COR-L47 (cell line): ENCODE measurements at regions not wholly inside any gene's neighbourhood (a gene's known extent, or its start where the extent isn't known, plus 50 kb on each side); places are given as distances from the start of the nearest gene placed in this dataset.

ENCODE experiments used
- DNase-seq: peaks from one replicate; lab custom pipeline; 2025; lab: John Stamatoyannopoulos, UW

DNA sequence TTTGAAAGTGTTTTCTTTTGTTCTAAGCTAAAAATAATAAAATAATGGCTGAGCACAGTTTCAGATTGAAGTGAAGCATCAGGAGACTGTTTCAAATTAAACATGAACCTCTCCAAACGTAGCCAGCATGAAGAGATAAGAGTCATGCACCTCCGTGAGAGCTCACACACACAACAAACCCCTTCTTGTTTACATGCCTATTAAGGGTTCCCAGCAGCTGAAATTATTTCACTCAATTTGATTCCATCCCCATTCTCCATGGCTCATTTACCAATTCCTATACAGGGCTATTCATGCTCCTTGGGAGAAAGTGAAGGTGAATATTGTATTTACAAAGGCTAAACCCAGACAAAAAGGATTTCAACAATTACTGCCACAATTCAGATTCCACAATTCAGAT is 954.1 kb upstream of the INTU start:
- peak; percentile 28 for DNase-seq

DNA sequence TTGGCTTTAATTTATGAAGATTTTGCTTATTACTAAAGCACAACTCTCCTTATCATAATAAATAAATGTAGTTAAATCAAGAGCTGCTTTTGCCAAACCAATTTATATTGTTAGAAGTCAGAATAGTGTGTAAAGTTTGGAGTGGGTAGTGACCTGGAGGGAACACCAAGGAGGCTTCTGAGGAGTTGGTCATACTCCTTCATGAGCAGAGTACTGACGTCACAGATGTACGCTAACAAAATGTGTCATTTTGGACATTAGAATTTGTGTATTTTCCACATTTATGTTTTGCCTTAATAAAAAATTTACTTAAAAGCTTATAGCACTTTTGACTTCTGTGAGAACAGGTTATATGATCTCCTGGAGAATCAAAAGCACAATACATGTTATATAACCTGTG is 953.5 kb upstream of the INTU start:
- DNase-seq = no peak

GRCh38 chr4:126682250-126682649 is 950.5 kb upstream of the INTU start:
- no peak for DNase-seq

DNA sequence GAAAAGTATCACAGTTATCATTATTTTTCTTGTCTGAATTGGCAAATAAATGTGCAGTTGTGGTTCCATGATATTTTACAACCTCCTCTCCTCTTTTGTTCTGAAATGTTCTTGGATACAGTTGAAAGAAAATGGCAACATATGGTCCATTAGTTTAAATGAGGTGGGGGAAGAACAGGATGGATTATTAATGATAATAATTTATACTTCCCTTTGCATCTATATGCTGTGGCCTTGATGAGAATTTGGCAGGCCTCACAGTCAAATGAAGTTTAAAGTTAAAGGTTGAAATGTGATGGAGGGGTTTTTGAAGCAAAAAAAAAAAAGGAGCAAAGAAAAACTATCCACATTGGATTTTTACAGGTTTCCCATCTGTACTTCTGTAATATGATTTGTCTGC is 946.3 kb upstream of the INTU start:
- DNase-seq = no peak

GRCh38 chr4:126687655-126688358 is 945.0 kb upstream of the INTU start:
- DNase-seq = no peak

- DNase-seq = no peak
Observed at GRCh38 chr4:126691797-126692196, 941.0 kb upstream of the INTU start.

- no peak for DNase-seq
Observed at GRCh38 chr4:126697748-126698147, 935.0 kb upstream of the INTU start.

GRCh38 chr4:126698224-126698623 is 934.5 kb upstream of the INTU start:
- no peak for DNase-seq

DNA sequence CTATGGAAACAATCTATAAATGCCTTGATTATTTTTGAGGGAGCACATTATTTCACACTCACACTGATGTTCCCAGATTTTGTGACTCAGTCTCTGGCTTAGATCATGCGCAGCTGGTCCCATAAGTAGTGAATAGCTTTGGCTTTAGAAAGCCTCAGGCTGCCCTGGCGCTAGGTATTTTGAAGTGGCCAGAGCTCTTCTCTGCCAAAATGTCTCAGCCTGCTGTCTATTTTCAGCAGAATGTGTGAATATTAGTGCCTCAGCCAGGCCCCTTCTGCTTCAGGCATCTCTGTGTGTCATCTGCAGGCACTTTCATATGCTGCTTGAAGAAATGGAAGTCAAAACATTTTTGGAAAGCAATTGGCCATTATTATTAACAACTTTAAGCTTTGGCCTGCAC is 931.0 kb upstream of the INTU start:
- no peak for DNase-seq

- DNase-seq = no peak
Observed at GRCh38 chr4:126702747-126703146, 930.0 kb upstream of the INTU start.

GRCh38 chr4:126705266-126705665 is 927.5 kb upstream of the INTU start:
- DNase-seq = no peak

DNA sequence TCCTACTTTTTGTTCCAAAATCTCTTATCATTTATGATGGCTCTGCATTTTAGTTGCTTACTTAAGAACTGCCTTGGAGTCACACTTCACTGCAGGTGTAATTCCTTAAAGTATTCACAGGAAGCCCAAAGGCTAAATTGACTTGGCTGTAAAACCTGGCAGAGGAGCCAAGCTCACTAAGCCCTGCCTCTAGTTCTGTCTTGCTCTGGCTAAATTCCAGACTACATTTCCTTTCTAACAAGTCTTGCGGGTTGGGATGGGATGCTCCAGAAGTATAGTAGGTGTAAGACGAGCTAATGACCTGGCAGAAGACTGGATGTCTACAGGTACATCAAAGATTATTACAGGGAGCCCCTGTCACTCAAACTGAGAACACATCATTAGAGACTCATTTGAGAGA is 924.0 kb upstream of the INTU start:
- no peak for DNase-seq

DNA sequence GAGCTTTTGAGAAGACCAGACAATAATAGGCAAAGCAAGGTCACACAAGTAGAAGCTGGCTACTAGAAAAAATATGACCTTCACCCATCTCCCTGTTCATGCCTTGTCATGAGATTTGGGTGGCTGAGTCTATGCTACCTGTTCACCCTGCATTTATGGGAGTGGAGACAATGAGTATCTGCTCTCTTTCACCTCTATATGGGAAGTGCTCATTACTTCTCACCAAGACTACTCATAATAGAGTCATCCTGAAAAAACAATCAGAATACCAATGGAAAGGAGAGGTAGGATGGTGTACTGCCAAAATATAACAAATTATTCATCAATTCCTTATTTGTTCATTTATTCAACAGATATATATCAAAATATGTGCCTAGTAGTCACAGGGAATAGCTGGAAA is 921.8 kb upstream of the INTU start:
- no peak for DNase-seq

GRCh38 chr4:126715067-126715466 is 917.7 kb upstream of the INTU start:
- no peak for DNase-seq

DNA sequence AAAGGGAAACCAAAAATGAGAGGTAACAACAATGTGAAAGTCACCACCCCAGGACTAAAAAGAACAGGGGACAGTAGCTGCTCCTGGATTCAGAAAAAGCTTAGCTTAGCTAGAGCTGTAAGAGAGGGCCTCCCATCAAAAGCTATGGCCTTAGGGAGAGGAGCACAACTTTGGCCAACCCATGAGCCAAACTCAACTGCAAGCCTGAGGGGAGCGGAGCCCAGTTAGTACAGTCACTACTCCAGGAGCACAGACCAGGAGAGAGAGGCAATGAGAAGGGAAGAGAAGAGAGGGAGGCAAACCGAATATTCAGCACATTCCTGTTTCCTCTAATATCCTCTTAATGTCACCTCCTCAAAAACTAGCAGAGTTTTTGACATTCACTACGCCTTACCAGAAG is 917.1 kb upstream of the INTU start:
- DNase-seq = no peak

GRCh38 chr4:126718136-126718535 is 914.6 kb upstream of the INTU start:
- DNase-seq = no peak

DNA sequence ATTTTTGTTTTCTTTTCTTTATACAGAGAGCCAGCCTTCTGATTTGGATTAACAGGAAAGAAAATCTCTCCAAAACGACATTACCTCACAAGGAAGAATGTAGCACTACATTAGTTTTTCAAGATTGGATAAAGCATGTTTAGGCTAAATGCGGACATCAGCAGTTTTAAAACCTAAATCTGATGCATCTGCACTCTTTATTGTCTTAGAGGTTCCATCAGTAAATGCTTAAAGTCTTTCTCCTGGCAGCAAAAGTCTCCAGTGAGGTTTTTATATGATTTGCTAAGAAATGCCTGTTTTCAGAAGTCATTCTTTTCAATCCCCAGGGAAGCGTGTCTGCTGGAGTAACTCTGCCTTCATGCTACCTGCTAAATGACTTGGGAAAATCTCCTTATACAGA is 912.9 kb upstream of the INTU start:
- no peak for DNase-seq

GRCh38 chr4:126725906-126726305 is 906.9 kb upstream of the INTU start:
- DNase-seq = no peak

DNA sequence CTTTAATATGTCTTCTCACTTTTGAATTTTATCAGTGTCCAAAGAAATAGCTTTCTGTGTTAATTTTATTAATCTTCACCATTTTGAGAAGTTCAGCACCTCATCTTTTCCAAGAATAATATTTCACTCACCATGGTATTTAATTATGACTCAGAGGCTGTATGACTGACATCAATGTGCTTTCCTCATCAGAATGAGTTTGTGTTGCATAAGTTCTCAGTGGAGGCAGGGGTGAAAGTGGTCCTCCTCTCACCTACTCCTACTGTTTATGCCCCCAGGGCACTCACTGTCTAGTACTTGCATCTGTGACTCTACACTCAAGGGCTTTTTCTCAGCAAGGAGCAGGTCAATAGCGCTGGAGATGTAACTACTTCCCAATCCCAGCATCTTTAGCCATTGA is 905.3 kb upstream of the INTU start:
- no peak for DNase-seq

DNA sequence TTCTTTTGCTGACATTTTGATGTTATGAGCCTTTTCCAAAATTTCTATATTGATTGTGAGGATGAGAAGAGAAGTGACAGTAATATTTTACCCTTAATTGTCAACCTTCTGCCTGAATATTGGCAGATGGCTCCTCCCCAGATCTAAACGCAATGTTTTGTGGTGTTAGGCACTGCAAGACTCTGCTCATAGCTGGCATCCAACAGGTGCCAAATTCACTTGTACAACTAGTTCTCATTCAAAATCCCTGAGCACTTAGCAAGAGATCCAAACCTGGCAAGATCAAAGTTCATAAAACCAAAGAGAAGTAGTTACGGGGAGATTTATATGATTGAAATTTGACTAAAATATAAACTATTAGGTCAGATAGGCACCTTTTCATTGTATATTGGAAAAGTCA is 901.7 kb upstream of the INTU start:
- no peak for DNase-seq

GRCh38 chr4:126733301-126733700 is 899.5 kb upstream of the INTU start:
- DNase-seq = no peak

DNA sequence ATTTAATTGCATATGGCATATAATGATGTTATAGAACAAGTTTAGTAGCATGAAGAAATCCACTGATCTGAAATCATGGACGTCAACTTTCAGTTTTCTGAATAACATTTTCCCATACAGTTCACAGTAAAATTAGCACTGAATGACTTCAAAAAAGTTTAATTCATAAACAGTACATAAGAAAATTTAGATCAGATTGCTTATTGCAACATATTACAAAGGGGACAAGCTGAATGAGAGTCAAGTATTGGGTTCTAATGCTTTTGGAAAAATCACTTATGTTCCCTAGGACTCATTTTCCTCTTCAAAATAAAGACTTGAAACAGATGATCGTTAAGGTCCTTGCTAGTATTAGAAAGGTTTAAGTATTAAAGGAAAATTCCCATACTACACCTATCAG is 898.3 kb upstream of the INTU start:
- no peak for DNase-seq

DNA sequence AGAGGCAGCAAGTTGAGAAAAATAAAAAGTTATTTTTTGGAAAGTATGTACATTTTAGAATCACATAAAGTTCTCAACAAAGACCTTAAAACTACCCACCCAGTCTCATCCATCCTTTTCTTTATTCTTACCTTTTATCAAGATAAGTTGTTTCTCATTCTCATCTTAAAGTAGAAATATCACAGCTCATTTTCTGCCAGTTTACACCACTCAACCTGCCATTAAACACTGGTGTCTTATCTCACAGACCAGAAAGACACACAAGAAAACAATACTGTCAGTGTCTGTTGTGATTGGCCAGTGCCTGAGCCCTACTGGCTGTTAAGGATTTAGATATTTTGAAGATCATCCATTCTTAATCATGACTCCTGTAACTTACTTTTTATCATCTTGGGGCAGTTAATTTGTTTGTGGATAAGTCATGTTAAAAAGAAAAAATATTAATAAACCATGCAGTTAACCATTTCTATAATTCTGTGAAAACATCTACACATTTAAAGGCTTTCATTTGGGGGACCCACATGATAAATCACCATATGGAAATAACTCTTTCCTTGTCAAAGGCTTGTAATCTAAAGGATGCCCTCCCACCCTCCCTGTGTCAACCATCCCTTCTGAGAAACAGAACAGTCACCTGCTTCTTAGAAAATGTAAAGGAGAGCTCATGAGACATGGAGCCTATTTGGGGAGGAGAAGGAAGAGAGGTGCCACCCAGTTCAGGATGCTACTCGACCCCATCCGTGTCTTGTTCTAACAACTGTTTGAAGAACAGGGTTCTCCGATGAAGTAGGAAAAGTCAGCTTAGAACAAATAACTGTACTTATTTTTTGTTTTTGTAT is 897.2 kb upstream of the INTU start:
- DNase-seq = no peak

DNA sequence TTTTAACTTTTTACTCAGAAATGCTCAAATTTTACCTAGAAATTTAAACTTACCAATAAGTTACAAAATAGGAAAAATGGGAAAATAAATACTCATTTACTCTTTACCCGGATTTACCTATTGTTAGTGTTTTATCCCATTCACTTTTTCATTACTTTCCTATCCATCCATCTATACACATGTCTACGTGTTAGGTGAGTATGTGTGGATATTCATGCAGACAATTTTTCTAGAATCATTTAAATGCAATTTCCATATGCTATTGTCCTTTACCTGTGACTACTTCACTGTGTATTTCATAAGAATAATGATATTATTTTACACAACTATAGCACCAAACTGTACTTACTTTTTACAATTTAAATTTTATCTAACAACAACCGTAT is 896.6 kb upstream of the INTU start:
- DNase-seq = no peak
